Effector memory CD8-positive, alpha-beta T cell (primary cell): ENCODE measurements at regions not wholly inside any gene's neighbourhood (a gene's known extent, or its start where the extent isn't known, plus 50 kb on each side); places are given as distances from the start of the nearest gene placed in this dataset.
"Not testable (repeated sequence)": the region's sequence is repeated elsewhere in the genome, so short reads cannot be mapped to it uniquely, and the experiment has no call there.

Experiments used
- ATAC-seq: fragments of 150-1000 bp; cut with Tn5 transposase; replicated peaks from 2 replicates; pipeline ENCODE4 v1.10.0; 2021; ENCODE audit warnings: mild to moderate bottlenecking, moderate library complexity
- DNase-seq, 3 experiments: peaks; one replicate each; pipeline ENCODE4 v3.0.0; 2021
- H3K27ac Mint-ChIP-seq, 2 donors: one replicate each; pipeline ENCODE4 v1.8.0; 2022; ENCODE audit warnings: mild to moderate bottlenecking in 2 of 2, mixed read lengths in 2 of 2, moderate library complexity in 2 of 2
- H3K27me3 Mint-ChIP-seq, 2 donors: one replicate each; pipeline ENCODE4 v1.8.0; 2022; ENCODE audit warnings: mixed read lengths in 2 of 2
- H3K36me3 Mint-ChIP-seq: one replicate; pipeline ENCODE4 v1.8.0; 2022; ENCODE audit warnings: mild to moderate bottlenecking, moderate library complexity, mixed read lengths; ENCODE audit not compliant: insufficient read depth
- H3K4me1 Mint-ChIP-seq, 2 donors: one replicate each; pipeline ENCODE4 v1.8.0; 2022; ENCODE audit warnings: low read depth in 2 of 2, mixed read lengths in 2 of 2
- H3K4me3 Mint-ChIP-seq, 2 donors: one replicate each; pipeline ENCODE4 v1.8.0; 2022; ENCODE audit warnings: mild to moderate bottlenecking in 2 of 2, mixed read lengths in 2 of 2, moderate library complexity in 2 of 2
- H3K9me3 Mint-ChIP-seq, 2 donors: one replicate each; pipeline ENCODE4 v1.8.0; 2022; ENCODE audit warnings: mixed read lengths in 2 of 2

- Mint-ChIP-seq H3K4me1 (no peaks in the 10 kb centered on the region), H3K4me3 (no peak overlapping the region), H3K27me3 (no peaks in the 10 kb centered on the region), H3K36me3 (no peaks in the 10 kb centered on the region), H3K27ac (no peak overlapping the region), H3K9me3 (peaks cover 10 to 25% of the 10 kb centered on the region in 2 donors)
- no peak for ATAC-seq
- DNase-seq, result no peak
Observed at GRCh38 chr2:185245216-185245615, 493.4 kb upstream of the FSIP2 start.

DNA sequence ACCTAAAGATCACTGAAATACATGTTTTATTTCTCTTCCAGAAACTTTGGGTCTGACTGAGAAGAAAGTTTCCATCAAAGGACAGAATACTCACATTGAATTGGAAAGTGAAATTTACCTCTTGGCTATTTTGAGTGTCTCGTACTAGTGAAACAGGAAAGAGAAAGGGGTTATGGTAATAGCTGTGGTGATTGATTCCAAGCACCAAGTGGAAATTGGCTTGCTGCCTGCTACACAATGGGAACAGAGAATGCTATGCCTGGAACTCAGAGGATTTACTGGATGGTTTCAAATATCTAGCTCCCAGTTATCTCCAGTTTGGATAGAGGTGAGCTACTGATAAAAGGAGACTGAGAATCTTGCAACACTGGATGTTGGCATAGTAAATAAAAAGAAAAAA is 492.8 kb upstream of the FSIP2 start:
- Mint-ChIP-seq H3K27me3 (no peaks in the 10 kb centered on the region), H3K9me3 (peaks cover 10 to 24% of the 10 kb centered on the region in 2 donors), H3K36me3 (no peaks in the 10 kb centered on the region), H3K27ac (no peak overlapping the region), H3K4me3 (no peak overlapping the region), H3K4me1 (no peaks in the 10 kb centered on the region)
- no peak for ATAC-seq
- DNase-seq, result no peak

DNA sequence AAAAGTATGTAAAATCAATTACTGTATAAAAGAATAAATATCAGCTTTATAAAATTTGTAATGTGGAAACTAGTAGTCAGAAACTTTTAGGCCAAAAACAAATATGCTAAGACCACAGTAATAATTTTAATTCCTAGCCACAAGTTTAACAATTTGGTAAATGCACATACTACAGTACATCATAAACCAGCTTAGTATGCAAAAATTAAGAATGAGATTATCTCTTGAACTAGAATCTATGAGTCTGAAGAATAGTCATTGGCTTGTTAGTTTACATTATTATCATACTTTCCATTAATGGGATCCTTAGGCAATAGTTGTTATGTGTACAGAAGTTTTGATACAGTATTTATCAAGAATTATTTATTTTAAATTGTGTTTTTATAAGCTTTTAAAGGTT is 491.9 kb upstream of the FSIP2 start:
- Mint-ChIP-seq H3K4me1 (no peaks in the 10 kb centered on the region), H3K27me3 (no peaks in the 10 kb centered on the region), H3K4me3 (no peak overlapping the region), H3K9me3 (peaks cover 10 to 24% of the 10 kb centered on the region in 2 donors), H3K36me3 (no peaks in the 10 kb centered on the region), H3K27ac (no peak overlapping the region)
- DNase-seq, result no peak
- ATAC-seq, result no peak

- Mint-ChIP-seq H3K27me3 (no peaks in the 10 kb centered on the region), H3K36me3 (no peaks in the 10 kb centered on the region), H3K9me3 (peaks cover 0 to 7% of the 10 kb centered on the region in 2 donors), H3K27ac (no peak overlapping the region), H3K4me1 (no peaks in the 10 kb centered on the region), H3K4me3 (no peak overlapping the region)
- ATAC-seq (no peak), DNase-seq (no peak)
Observed at GRCh38 chr2:185255566-185255965, 483.0 kb upstream of the FSIP2 start.

GRCh38 chr2:185265747-185266146 is 472.9 kb upstream of the FSIP2 start:
- no peaks in the 10 kb centered on the region for H3K27me3 Mint-ChIP-seq
- no peak overlapping the region for H3K27ac Mint-ChIP-seq
- peaks cover 0 to 3% of the 10 kb centered on the region in 2 donors for H3K9me3 Mint-ChIP-seq
- H3K36me3 Mint-ChIP-seq, result no peaks in the 10 kb centered on the region
- H3K4me3 Mint-ChIP-seq, result no peak overlapping the region
- DNase-seq, result no peak
- no peak for ATAC-seq
- no peaks in the 10 kb centered on the region for H3K4me1 Mint-ChIP-seq

GRCh38 chr2:185268651-185269050 is 470.0 kb upstream of the FSIP2 start:
- Mint-ChIP-seq H3K4me1 (no peaks in the 10 kb centered on the region), H3K9me3 (peaks cover 0 to 3% of the 10 kb centered on the region in 2 donors), H3K4me3 (no peak overlapping the region), H3K27ac (no peak overlapping the region), H3K36me3 (no peaks in the 10 kb centered on the region), H3K27me3 (no peaks in the 10 kb centered on the region)
- DNase-seq (no peak), ATAC-seq (no peak)

DNA sequence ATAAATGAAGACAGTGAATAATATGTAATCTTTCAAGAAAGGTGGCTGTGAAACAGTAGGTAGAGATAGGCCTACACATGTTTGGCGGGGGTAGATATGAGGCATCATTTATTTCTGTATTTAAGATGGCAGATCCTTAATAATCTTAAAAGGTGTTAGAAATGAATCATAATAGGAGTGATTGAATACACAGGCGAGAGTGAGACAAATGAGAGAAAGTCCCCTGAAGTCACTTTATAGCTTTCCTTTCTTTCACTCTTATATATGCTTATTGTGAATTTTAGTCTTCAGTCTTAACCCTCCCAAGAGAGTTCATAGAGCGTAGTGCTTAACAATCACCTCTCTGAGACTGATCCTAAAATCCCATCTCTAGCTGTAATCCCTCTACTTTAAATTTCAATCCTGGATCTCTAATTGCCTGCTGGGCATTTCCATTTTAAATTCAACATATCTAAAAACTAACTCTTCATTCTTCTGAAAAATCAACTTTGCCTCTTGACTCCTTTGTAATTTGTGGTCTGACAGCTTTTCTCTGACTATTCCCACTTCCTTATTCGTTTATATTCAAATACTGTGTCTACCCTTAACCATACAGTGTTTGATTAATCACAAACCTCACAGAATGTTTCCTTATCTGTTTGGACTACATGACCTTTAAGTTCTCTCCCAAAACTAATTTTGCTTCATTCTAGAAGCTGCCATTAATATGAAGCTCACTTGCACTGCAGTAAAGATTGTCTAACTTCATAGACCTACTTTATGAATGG is 463.7 kb upstream of the FSIP2 start:
- Mint-ChIP-seq H3K27me3 (no peaks in the 10 kb centered on the region), H3K27ac (no peak overlapping the region), H3K4me3 (no peak overlapping the region), H3K4me1 (no peaks in the 10 kb centered on the region), H3K9me3 (peaks cover 4 to 6% of the 10 kb centered on the region in 2 donors), H3K36me3 (no peaks in the 10 kb centered on the region)
- DNase-seq (no peak), ATAC-seq (no peak)

DNA sequence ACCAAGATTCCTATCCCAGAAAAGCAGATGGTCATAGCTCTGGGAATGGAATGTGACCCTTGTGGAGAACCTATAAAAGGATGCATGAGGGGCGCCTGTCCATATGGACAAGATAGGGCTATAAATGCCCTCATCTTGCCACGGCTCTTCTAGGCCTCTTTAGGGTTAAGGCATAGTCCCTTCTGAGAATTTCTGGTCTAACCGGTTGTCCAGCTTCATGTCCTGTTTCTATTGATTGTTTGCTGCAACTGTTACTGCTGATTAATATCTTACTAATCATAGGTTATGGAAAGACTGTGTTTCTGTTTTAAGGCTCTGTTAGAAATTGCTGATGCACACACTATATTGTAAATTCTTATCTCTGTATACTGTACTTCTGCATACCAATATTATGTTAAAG is 462.6 kb upstream of the FSIP2 start:
- H3K36me3 Mint-ChIP-seq, ATAC-seq, H3K9me3 Mint-ChIP-seq, DNase-seq, H3K4me1 Mint-ChIP-seq, H3K4me3 Mint-ChIP-seq, H3K27ac Mint-ChIP-seq, H3K27me3 Mint-ChIP-seq: not testable (repeated sequence)

- peaks cover 4 to 6% of the 10 kb centered on the region in 2 donors for H3K9me3 Mint-ChIP-seq
- H3K4me3 Mint-ChIP-seq, result no peak overlapping the region
- no peak for ATAC-seq
- no peaks in the 10 kb centered on the region for H3K4me1 Mint-ChIP-seq
- H3K27ac Mint-ChIP-seq, result no peak overlapping the region
- no peaks in the 10 kb centered on the region for H3K27me3 Mint-ChIP-seq
- no peaks in the 10 kb centered on the region for H3K36me3 Mint-ChIP-seq
- no peak for DNase-seq
Observed at GRCh38 chr2:185278761-185279160, 459.8 kb upstream of the FSIP2 start.

DNA sequence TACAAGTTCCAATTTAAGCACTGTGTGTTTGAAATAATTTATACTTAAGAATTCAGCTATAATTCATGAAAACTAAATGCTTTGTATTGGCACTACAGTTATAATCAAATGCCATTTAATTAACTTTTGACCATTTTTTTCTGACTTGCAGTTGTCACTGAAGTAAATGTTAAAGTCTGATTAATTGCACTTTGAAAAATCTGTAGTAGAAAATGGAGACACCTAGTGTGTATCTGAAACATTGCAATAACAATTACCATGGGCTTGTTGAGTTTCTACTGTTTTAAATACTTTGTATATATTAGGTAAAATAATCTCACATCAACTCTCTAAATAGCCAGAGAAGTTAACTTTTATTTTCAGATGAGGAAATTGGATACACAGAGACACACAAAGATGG is 458.6 kb upstream of the FSIP2 start:
- no peaks in the 10 kb centered on the region for H3K36me3 Mint-ChIP-seq
- H3K27ac Mint-ChIP-seq, result no peak overlapping the region
- no peak for DNase-seq
- H3K4me1 Mint-ChIP-seq, result no peaks in the 10 kb centered on the region
- no peak overlapping the region for H3K4me3 Mint-ChIP-seq
- H3K27me3 Mint-ChIP-seq, result no peaks in the 10 kb centered on the region
- peaks cover 4% of the 10 kb centered on the region in 2 donors for H3K9me3 Mint-ChIP-seq
- no peak for ATAC-seq

- no peak overlapping the region for H3K4me3 Mint-ChIP-seq
- H3K4me1 Mint-ChIP-seq, result no peaks in the 10 kb centered on the region
- no peak for DNase-seq
- no peaks in the 10 kb centered on the region for H3K9me3 Mint-ChIP-seq
- no peaks in the 10 kb centered on the region for H3K36me3 Mint-ChIP-seq
- no peak overlapping the region for H3K27ac Mint-ChIP-seq
- ATAC-seq, result no peak
- no peaks in the 10 kb centered on the region for H3K27me3 Mint-ChIP-seq
Observed at GRCh38 chr2:185284696-185285095, 453.9 kb upstream of the FSIP2 start.

DNA sequence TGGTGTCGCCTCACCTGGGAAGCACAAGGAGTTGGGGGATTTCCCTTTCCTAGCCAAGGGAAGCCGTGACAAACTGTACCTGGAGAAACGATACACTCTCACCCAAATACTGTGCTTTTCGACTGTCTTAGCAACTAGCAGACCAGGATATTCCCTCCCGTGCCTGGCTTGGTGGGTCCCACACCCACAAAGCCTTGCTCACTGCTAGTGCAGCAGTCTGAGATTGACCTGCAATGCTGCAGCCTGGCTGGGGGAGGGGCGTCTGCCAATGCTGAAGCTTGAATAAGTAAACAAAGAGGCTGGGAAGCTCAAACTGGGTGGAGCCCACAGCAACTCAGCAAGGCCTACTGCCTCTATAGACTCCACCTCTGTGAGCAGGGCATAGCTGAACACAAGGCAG is 448.6 kb upstream of the FSIP2 start:
- H3K27ac Mint-ChIP-seq, H3K36me3 Mint-ChIP-seq, H3K4me3 Mint-ChIP-seq, H3K27me3 Mint-ChIP-seq, ATAC-seq, H3K4me1 Mint-ChIP-seq, DNase-seq: not testable (repeated sequence)
- peaks cover 8 to 15% of the 10 kb centered on the region in 2 donors for H3K9me3 Mint-ChIP-seq

DNA sequence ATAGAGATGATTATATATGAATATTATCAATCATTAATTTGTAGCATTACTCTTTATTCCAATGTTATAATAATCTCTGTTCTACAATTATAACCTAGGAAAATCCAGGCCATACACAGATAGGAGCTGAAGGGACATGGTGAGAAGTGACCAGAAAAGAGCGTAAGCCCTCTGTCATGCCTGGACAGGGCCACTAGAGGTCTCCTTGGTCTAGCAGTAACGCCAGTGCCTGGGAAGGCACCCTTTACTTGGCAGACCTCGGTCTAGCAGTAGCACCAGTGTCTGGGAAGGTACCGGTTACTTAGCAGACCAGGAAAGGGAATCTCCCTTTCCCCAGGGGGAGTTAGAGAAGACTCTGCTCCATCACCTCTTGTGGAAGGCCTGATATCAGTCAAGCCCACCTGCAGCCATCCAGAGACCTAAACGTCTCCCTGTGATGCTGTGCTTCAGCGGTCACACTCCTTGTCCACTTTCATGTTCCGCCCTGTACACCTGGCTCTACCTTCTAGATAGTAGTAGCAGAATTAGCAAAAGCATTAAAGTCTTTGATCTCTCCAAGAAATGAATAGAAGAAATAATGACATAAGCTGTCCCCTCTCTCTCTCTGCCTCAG is 447.5 kb upstream of the FSIP2 start:
- no peak for DNase-seq
- Mint-ChIP-seq H3K9me3 (peaks cover 9 to 15% of the 10 kb centered on the region in 2 donors), H3K27me3 (no peaks in the 10 kb centered on the region), H3K36me3 (no peaks in the 10 kb centered on the region), H3K4me3 (no peak overlapping the region), H3K4me1 (no peaks in the 10 kb centered on the region), H3K27ac (no peak overlapping the region)
- no peak for ATAC-seq

DNA sequence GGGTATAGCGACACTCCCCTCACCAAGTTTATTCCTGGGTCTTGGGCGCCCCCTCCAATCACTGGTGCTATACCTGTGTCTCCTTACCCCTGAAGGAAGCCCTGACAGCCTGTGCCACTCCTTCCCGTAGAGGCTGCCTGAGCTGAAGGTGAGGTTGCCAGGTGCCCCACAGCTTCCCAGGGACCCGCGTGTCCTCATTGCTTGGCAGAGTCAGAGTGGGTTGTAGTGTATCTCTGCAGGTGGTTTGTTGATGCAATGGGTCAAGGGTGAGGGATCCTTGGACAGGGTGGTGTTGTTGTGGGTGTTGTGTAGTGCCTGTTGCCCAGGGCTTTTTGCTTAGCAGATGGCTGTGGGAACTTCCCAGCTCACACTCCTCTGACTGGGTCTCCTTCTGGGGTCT is 438.7 kb upstream of the FSIP2 start:
- H3K9me3 Mint-ChIP-seq, result peaks cover 0 to 6% of the 10 kb centered on the region in 2 donors

More for the DNA sequence above, 438.7 kb upstream of the FSIP2 start:
- Mint-ChIP-seq H3K27me3 (no peaks in the 10 kb centered on the region), H3K4me1 (no peaks in the 10 kb centered on the region), H3K4me3 (no peak overlapping the region), H3K36me3 (peaks cover 3% of the 10 kb centered on the region), H3K27ac (no peak overlapping the region)
- DNase-seq (no peak), ATAC-seq (no peak)
